Heart right ventricle (tissue), 16 donors: ENCODE measurements at regions not wholly inside any gene's neighbourhood (a gene's known extent, or its start where the extent isn't known, plus 50 kb on each side); places are given as distances from the start of the nearest gene placed in this dataset.
"Not testable (repeated sequence)": the region's sequence is repeated elsewhere in the genome, so short reads cannot be mapped to it uniquely, and the experiment has no call there.

ENCODE experiments used
- ATAC-seq, 8 donors: fragments of 200-7000 bp; cut with Tn5 transposase; one replicate each; pipeline ENCODE4 v1.9.1; 2020; ENCODE audit warnings: mild to moderate bottlenecking in 8 of 8, moderate library complexity in 8 of 8, moderate number of reproducible peaks in 1 of 8
- DNase-seq, 2 donors: peaks; one replicate each; pipeline ENCODE4 v3.0.0-alpha.2; 2020
- H3K27ac ChIP-seq, 10 donors: fragments of 200-600 bp; sonication (generic) in 2 of 10; one replicate each; pipeline versions ENCODE4 v1.5.0 to v1.8.0; 2020 to 2022; ENCODE audit warnings: mild to moderate bottlenecking in 3 of 10
- H3K27me3 ChIP-seq, 7 donors: fragments of 200-600 bp; one replicate each; pipeline ENCODE4 v1.8.0; 2021 to 2022; ENCODE audit warnings: mild to moderate bottlenecking in 2 of 7
- H3K36me3 ChIP-seq, 9 donors: fragments of 200-600 bp; sonication (generic) in 1 of 9; one replicate each; pipeline versions ENCODE4 v1.5.0 to v1.8.0; 2020 to 2022; ENCODE audit warnings: mild to moderate bottlenecking in 2 of 9
- H3K4me1 ChIP-seq, 9 donors: fragments of 200-600 bp; sonication (generic) in 1 of 9; one replicate each; pipeline versions ENCODE4 v1.5.0 to v1.8.0; 2020 to 2022; ENCODE audit warnings: mild to moderate bottlenecking in 4 of 9
- H3K4me3 ChIP-seq, 10 donors: fragments of 200-600 bp; sonication (generic) in 2 of 10; one replicate each; pipeline versions ENCODE4 v1.5.0 to v1.8.0; 2020 to 2022; ENCODE audit warnings: mild to moderate bottlenecking in 7 of 10, moderate library complexity in 2 of 10
- H3K9me3 ChIP-seq, 11 donors: fragments of 200-600 bp in 10 of 11; sonication (generic) in 2 of 11; one replicate each; pipeline versions ENCODE4 v1.5.0 to v1.8.0; 2013 to 2022; ENCODE audit warnings: mild to moderate bottlenecking in 2 of 11, control low read depth in 1 of 11, moderate library complexity in 1 of 11
- CTCF ChIP-seq, 9 donors: fragments of 200-600 bp; sonication (generic) in 2 of 9; IDR thresholded peaks; one replicate each; pipeline versions ENCODE4 v1.5.0 to v1.8.0; 2021 to 2022; ENCODE audit warnings: antibody characterized with exemption in 9 of 9, mild to moderate bottlenecking in 5 of 9, moderate library complexity in 1 of 9
- WGBS, 2 donors: extraction: QIAGEN DNeasy Blood & Tissue Kit; methylation state at CpG; one replicate each; pipeline ENCODE4 v1.1.7; 2013; ENCODE audit warnings: inconsistent platforms in 1 of 2; 5-methylcytosine and 5-hydroxymethylcytosine counted together
- intact Hi-C, 10 donors: fragments of 100-400 bp; cut with DNase I; formaldehyde crosslinking; loops; one replicate each; pipeline versions ENCODE4 v1.11.1 to v1.14.2; 2022
- donor health status: Arrhythmogenic right ventricular cardiomyopathy.
- donor health status: ischemic (EF 13 %, LVEDD 7.1; RV severe dilation, severe dysfunction).
- donor health status: healthy with polysubstance abuse.
- donor health status: DM: no; HTN: yes; CAD: no.
- donor health status: DM: no; HTN: no; CAD: no.
- donor health status: ischemic (EF 25% LVEDD 6.9; RV normal size, moderate dysfunction).
- donor health status: ischemic (EF 25% LVEDD 5.7; RV mildly dilated, moderate dysfunction).
- donor health status: healthy.
- donor health status: DM: yes; HTN: yes; CAD: no.
- donor health status: Ischemic cardiomyopathy.
- donor health status: ischemic (EF 35%, LVEDD 5.7; RV mildly dilated, moderate dysfunction).
- donor health status: nonischemic (EF 11% LVEDD 7.7; RV severe dilation, severe dysfunction).
- donor health status: DM: yes; HTN: yes; CAD: no.
- donor health status: PGD.
- donor health status: ischemic (EF 29% LVEDD 5.4; RV normal size, mild dysfunction).
- donor health status: nonischemic (EF 23%, LVEDD 6.1; RV moderate dilation, normal function).

- no peaks in the 10 kb centered on the region for H3K9me3 ChIP-seq
- intact Hi-C loops: no loop called here
Measured at GRCh38 chr2:194483041-194483440, 1174.0 kb upstream of the SLC39A10 start.

DNA sequence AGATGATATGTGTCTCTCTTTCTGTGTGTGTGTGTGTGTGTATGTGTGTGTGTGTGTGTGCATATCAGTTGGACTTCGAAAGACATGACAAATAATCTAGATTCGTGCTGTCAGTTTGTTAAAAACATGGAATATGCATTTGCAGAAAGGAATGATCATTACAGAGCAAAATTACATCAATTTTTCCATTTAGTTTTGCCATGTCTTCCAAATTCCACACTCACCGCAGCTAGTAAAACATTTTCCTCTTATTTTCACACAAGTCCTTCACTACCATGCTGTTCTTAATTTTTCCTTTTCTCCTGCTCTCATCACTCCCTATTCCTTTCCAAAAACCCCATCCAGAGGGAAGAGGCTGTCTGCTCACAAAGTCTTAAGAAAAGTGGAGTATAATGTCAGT is 1191.4 kb upstream of the SLC39A10 start:
- TF ChIP-seq CTCF (IDR thresholded peaks at IDR 0.05): no peak
- Histone ChIP-seq H3K4me1 (no peaks in the 10 kb centered on the region), H3K4me3 (no peak overlapping the region), H3K27ac (no peak overlapping the region), H3K36me3 (no peaks in the 10 kb centered on the region), H3K9me3 (peaks cover 0 to 13% (median 0%) of the 10 kb centered on the region in 11 donors), H3K27me3 (no peaks in the 10 kb centered on the region)
- no peak for ATAC-seq
- intact Hi-C loops: no loop called here
- no peak for DNase-seq
- WGBS, 2 donors: 70 to 76% methylated on average over 3 of the region's 3 CpGs

More at GRCh38 chr2:194483041-194483440, 1174.0 kb upstream of the SLC39A10 start:
- no peak for ATAC-seq
- 30 to 31% methylated on average over 1 of the region's 1 CpG for WGBS, 2 donors
- DNase-seq: no peak
- no peak overlapping the region for H3K27ac ChIP-seq
- no peak overlapping the region for H3K4me3 ChIP-seq
- H3K36me3 ChIP-seq: no peaks in the 10 kb centered on the region
- TF ChIP-seq CTCF (IDR thresholded peaks at IDR 0.05): no peak
- H3K27me3 ChIP-seq: no peaks in the 10 kb centered on the region
- H3K4me1 ChIP-seq: no peaks in the 10 kb centered on the region

DNA sequence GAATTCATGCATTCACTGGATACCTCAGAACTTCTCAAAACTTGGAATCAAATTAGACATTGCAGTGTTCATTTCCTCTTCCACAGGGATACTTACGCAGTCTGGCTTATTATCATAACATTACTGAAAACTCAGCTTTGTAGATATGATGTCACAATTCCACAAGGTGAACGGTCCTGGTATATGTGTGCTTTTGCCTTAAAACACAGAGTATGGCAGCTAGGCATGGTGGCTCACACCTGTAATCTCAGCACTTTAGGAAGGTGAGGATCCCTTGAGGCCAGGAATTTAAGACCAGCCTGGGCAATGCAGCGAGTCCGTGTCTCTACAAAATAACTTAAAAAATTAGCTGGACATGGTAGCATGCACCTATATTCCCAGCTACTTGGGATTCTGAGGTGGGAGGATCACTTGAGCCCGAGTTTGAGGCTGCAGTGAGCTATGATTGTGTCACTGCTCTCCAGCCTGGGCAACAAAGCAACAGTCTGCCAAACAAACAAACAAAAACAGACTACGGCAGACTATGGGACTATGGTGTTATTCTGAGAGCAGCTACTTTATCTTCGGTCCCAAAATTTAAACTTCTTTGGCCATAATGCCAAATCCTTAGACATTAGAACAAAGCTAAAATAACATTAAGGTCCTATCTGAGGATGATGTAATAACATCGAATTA is 1191.9 kb upstream of the SLC39A10 start:
- no peak overlapping the region for H3K4me3 ChIP-seq
- H3K36me3 ChIP-seq: no peaks in the 10 kb centered on the region
- DNase-seq (no peak), ATAC-seq (no peak)
- TF ChIP-seq CTCF (IDR thresholded peaks at IDR 0.05): no peak
- H3K4me1 ChIP-seq: no peaks in the 10 kb centered on the region
- no peak overlapping the region for H3K27ac ChIP-seq
- H3K27me3 ChIP-seq: no peaks in the 10 kb centered on the region
- intact Hi-C loops: no loop called here
- H3K9me3 ChIP-seq: peaks cover 0 to 13% (median 0%) of the 10 kb centered on the region in 11 donors
- WGBS, 2 donors: 64 to 67% methylated on average over 8 of the region's 8 CpGs

DNA sequence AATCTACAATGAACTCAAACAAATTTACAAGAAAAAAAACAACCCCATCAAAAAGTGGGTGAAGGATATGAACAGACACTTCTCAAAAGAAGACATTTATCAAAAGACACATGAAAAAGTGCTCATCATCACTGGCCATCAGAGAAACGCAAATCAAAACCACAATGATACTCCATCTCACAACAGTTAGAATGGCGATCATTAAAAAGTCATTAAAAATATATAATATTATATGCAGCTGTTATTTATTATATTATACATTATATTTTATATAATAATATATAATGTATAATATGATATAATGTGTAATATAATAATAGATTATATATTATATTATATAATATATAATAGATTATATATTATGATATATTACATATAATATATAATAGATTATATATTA is 1194.1 kb upstream of the SLC39A10 start:
- DNase-seq, H3K27ac ChIP-seq, intact Hi-C loops, H3K36me3 ChIP-seq, ATAC-seq, H3K4me1 ChIP-seq, H3K4me3 ChIP-seq, H3K27me3 ChIP-seq: not testable (repeated sequence)
- WGBS, 2 donors: 48 to 50% methylated on average over 2 of the region's 2 CpGs
- H3K9me3 ChIP-seq: peaks cover 0 to 13% (median 0%) of the 10 kb centered on the region in 11 donors

GRCh38 chr2:194455358-194455757 is 1201.7 kb upstream of the SLC39A10 start:
- H3K36me3 ChIP-seq: no peaks in the 10 kb centered on the region
- intact Hi-C loops: no loop called here
- no peak for DNase-seq
- no peak for TF ChIP-seq CTCF (IDR thresholded peaks at IDR 0.05)
- H3K4me3 ChIP-seq: no peak overlapping the region
- H3K4me1 ChIP-seq: no peaks in the 10 kb centered on the region
- 58 to 66% methylated on average over 2 of the region's 2 CpGs for WGBS, 2 donors
- ATAC-seq: no peak
- H3K27me3 ChIP-seq: no peaks in the 10 kb centered on the region
- no peaks in the 10 kb centered on the region for H3K9me3 ChIP-seq
- no peak overlapping the region for H3K27ac ChIP-seq
